K562 (cell line): ENCODE measurements at regions not wholly inside any gene's neighbourhood (a gene's known extent, or its start where the extent isn't known, plus 50 kb on each side); places are given as distances from the start of the nearest gene placed in this dataset.

Source experiments
- ATAC-seq: fragments of 200-7000 bp; cut with Tn5 transposase; 3 replicates; pipeline ENCODE4 v1.9.1; 2020; ENCODE audit warnings: moderate library complexity
- BruUV-seq: library from RNA; stranded (reverse); fragments of 400-500 nt; replicated peaks from 2 replicates; lab custom pipeline; 2021; lab: Mats Ljungman, UMichigan
- CTCF ChIA-PET: fragments of 300-600 bp; formaldehyde crosslinking; extraction: SDS; loops from one replicate; lab custom pipeline; 2021; ENCODE audit warnings: low intra/inter-chr PET ratio; lab: Yijun Ruan, JAX
- POLR2A ChIA-PET: fragments of 300-600, 350-650 bp; sonication (Branson Sonifier 250); formaldehyde crosslinking; extraction: SDS; loops from one replicate; lab custom pipeline; 2021; ENCODE audit warnings: antibody characterized with exemption, inconsistent platforms; lab: Yijun Ruan, JAX
- DNase-seq, 4 experiments: peaks; one replicate each; pipeline versions ENCODE4 v3.0.0 to v3.0.0-alpha.2; 2011 to 2018; ENCODE audit warnings: low spot score in 3 of 4, mixed read lengths in 3 of 4; ENCODE audit errors: extremely low read depth in 1 of 4
- FAIRE-seq: peaks from 2 replicates; lab custom pipeline; 2011; peaks lifted over from hg19 to GRCh38; lab: Jason Lieb, UNC
- H2AFZ ChIP-seq: 2 replicates; pipeline ENCODE4 v1.6.0; 2011; ENCODE audit warnings: low read depth, low read length, control low read depth, inconsistent platforms
- H3K27ac ChIP-seq: fragments of 200-600 bp; 3 replicates; pipeline ENCODE4 v1.8.0; 2011; ENCODE audit warnings: low read depth, mild to moderate bottlenecking, control low read depth, inconsistent platforms, low read length, moderate library complexity, mixed read lengths; ENCODE audit errors: extremely low read depth
- H3K27me3 ChIP-seq, 2 experiments: fragments of 300-600 bp in 1 of 2; 2 replicates in 1 of 2; 3 replicates in 1 of 2; pipeline versions ENCODE4 v1.6.0 to v1.8.0; 2011; ENCODE audit warnings: inconsistent platforms in 2 of 2, low read length in 2 of 2, mild to moderate bottlenecking in 1 of 2, mixed read lengths in 1 of 2, moderate library complexity in 1 of 2; ENCODE audit not compliant: control insufficient read depth in 2 of 2, insufficient read depth in 2 of 2
- H3K36me3 ChIP-seq: fragments of 300-600 bp; 3 replicates; pipeline ENCODE4 v1.8.0; 2011; ENCODE audit warnings: mild to moderate bottlenecking, low read length, inconsistent platforms; ENCODE audit not compliant: control insufficient read depth, insufficient read depth
- H3K4me1 ChIP-seq, 2 experiments: fragments of 200-600 bp in 1 of 2; replicated peaks in 1 of 2; 2 replicates in 1 of 2; 3 replicates in 1 of 2; pipeline versions ENCODE4 v1.5.1 to v1.8.0; 2011; ENCODE audit warnings: inconsistent platforms in 2 of 2, low read length in 2 of 2, mild to moderate bottlenecking in 1 of 2, mixed read lengths in 1 of 2, moderate library complexity in 1 of 2; ENCODE audit not compliant: control insufficient read depth in 2 of 2, insufficient read depth in 2 of 2
- H3K4me2 ChIP-seq: 2 replicates; pipeline ENCODE4 v1.6.1; 2011; ENCODE audit warnings: low read length, control low read depth, inconsistent platforms, mixed read lengths; ENCODE audit not compliant: insufficient read depth
- H3K4me3 ChIP-seq: fragments of 200-600 bp; sonication (generic), shearing (Covaris generic); 2 replicates; pipeline ENCODE4 v1.5.1; 2016; ENCODE audit warnings: control low read depth, inconsistent platforms
- H3K79me2 ChIP-seq: fragments of 200-600 bp; 3 replicates; pipeline ENCODE4 v1.8.0; 2011; ENCODE audit warnings: low read length, inconsistent platforms; ENCODE audit not compliant: control insufficient read depth, insufficient read depth
- H3K9ac ChIP-seq, 2 experiments: 2 replicates each; pipeline versions ENCODE4 v1.6.0 to v1.6.1; 2011; ENCODE audit warnings: low read depth in 2 of 2, low read length in 2 of 2, control low read depth in 1 of 2, inconsistent platforms in 1 of 2, mild to moderate bottlenecking in 1 of 2, mixed read lengths in 1 of 2; ENCODE audit not compliant: insufficient read depth in 1 of 2
- H3K9me1 ChIP-seq: one replicate; pipeline ENCODE4 v1.6.0; 2011; ENCODE audit warnings: inconsistent platforms, mild to moderate bottlenecking, low read length, moderate library complexity; ENCODE audit not compliant: control insufficient read depth, insufficient read depth
- H3K9me3 ChIP-seq: replicated peaks from 2 replicates; pipeline ENCODE4 v1.5.1; 2011; ENCODE audit warnings: low read depth, low read length, inconsistent platforms; ENCODE audit not compliant: control insufficient read depth, insufficient read depth
- H4K20me1 ChIP-seq: replicated peaks from 2 replicates; pipeline ENCODE4 v1.6.1; 2011; ENCODE audit warnings: low read length, inconsistent platforms, mixed read lengths; ENCODE audit not compliant: control insufficient read depth, insufficient read depth
- HIVEP1 ChIP-seq: fragments of 250-450 bp; sonication (Bioruptor Pico); IDR thresholded peaks from 2 replicates; pipeline ENCODE4 v1.4.0; 2020; ENCODE audit warnings: mild to moderate bottlenecking
- HNRNPLL ChIP-seq: fragments of 200-400 bp; formaldehyde crosslinking; IDR thresholded peaks from 2 replicates; pipeline ENCODE4 v1.6.1; 2017; ENCODE audit warnings: low read length, low read depth, mild to moderate bottlenecking; ENCODE audit not compliant: poor library complexity, severe bottlenecking
- MCM2 ChIP-seq: fragments of 450-650 bp; IDR thresholded peaks from 2 replicates; pipeline ENCODE4 v1.6.1; 2017; ENCODE audit warnings: low read depth, mild to moderate bottlenecking
- TFAM ChIP-seq: fragments of 250-450 bp; sonication (Bioruptor Pico); conservative IDR thresholded peaks from 2 replicates; pipeline ENCODE4 v1.5.0; 2021; ENCODE audit warnings: mild to moderate bottlenecking, moderate library complexity
- ZFX ChIP-seq: sonication (generic); formaldehyde crosslinking; IDR thresholded peaks from 2 replicates; pipeline ENCODE4 v1.8.0; 2022; ENCODE audit warnings: mild to moderate bottlenecking, missing genetic modification reagents, moderate library complexity
- ZNF644 ChIP-seq: fragments of 200-800 bp; sonication (Bioruptor generic); IDR thresholded peaks from 2 replicates; pipeline ENCODE4 v1.6.1; 2016; ENCODE audit warnings: low read depth, missing genetic modification characterization, missing compliant biosample characterization
- ZNF764 ChIP-seq: fragments of 250-450 bp; sonication (Bioruptor Pico); IDR thresholded peaks from 2 replicates; pipeline ENCODE4 v1.4.0; 2020; ENCODE audit warnings: low read depth, mild to moderate bottlenecking, moderate library complexity
- WGBS: fragments of 100-300 bp; shearing (Covaris generic); methylation state at CpG from one replicate; pipeline ENCODE4 v1.1.6; 2016; ENCODE audit warnings: low coverage, mixed read lengths; ENCODE audit not compliant: insufficient coverage; ENCODE audit errors: missing lambda C conversion rate; 5-methylcytosine and 5-hydroxymethylcytosine counted together
- in situ Hi-C: fragments of 300-500 bp; cut with MboI; formaldehyde crosslinking; loops from 4 replicates; pipeline ENCODE4 v1.15.0; 2018; ENCODE audit warnings: inconsistent platforms, mixed read lengths
- intact Hi-C: fragments of 100-400 bp; cut with micrococcal nuclease; formaldehyde crosslinking; loops from 2 replicates; pipeline ENCODE4 v1.14.2; 2022
- TF ChIP-seq, protein P1 (sequence below): sonication (generic); formaldehyde crosslinking; IDR thresholded peaks from 2 replicates; pipeline ENCODE4 v1.8.0; 2022; ENCODE audit warnings: missing genetic modification reagents, mild to moderate bottlenecking, borderline replicate concordance

GRCh38 chr3:187810021-187810446, 64.8 kb upstream of the BCL6 start:
- POLR2A ChIA-PET, result interaction anchor here (0.8 kb wide), 1 partner anchor 14 kb away, joined by 4 read pairs; no protein-coding TSS in a partner anchor
- Histone ChIP-seq H3K9me3 (no peaks in the 10 kb centered on the region), H3K36me3 (no peaks in the 10 kb centered on the region), H3K9me1 (no peaks in the 10 kb centered on the region), H3K4me2 (no peak overlapping the region), H3K4me3 (no peak overlapping the region), H3K4me1 (peaks cover 0 to 6% of the 10 kb centered on the region in 2 experiments; a peak in 1 of 5 replicates), H4K20me1 (no peaks in the 10 kb centered on the region), H3K79me2 (no peaks in the 10 kb centered on the region), H3K27ac (no peak overlapping the region), H3K9ac (no peak overlapping the region), H3K27me3 (peaks cover 3 to 30% of the 10 kb centered on the region in 2 experiments; a peak in 3 of 5 replicates), H2AFZ (no peak overlapping the region)
- TF ChIP-seq MCM2 (no peak), TFAM (CRISPR knock-in tag) (no peak), HNRNPLL (no peak), ZNF644 (tag) (no peak), ZNF764 (CRISPR knock-in tag) (no peak), ZFX (CRISPR knock-in tag) (no peak), HIVEP1 (CRISPR knock-in tag) (no peak)
- TF ChIP-seq, protein P1, sequence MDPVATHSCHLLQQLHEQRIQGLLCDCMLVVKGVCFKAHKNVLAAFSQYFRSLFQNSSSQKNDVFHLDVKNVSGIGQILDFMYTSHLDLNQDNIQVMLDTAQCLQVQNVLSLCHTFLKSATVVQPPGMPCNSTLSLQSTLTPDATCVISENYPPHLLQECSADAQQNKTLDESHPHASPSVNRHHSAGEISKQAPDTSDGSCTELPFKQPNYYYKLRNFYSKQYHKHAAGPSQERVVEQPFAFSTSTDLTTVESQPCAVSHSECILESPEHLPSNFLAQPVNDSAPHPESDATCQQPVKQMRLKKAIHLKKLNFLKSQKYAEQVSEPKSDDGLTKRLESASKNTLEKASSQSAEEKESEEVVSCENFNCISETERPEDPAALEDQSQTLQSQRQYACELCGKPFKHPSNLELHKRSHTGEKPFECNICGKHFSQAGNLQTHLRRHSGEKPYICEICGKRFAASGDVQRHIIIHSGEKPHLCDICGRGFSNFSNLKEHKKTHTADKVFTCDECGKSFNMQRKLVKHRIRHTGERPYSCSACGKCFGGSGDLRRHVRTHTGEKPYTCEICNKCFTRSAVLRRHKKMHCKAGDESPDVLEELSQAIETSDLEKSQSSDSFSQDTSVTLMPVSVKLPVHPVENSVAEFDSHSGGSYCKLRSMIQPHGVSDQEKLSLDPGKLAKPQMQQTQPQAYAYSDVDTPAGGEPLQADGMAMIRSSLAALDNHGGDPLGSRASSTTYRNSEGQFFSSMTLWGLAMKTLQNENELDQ (CRISPR knock-in tag), result no peak
- intact Hi-C loops, result no loop called here
- in situ Hi-C loops, result no loop called here
- 3% methylated on average over 3 of the region's 3 CpGs for WGBS
- ATAC-seq (no peak), DNase-seq (no peak), FAIRE-seq (no peak)
- BruUV-seq, result no TSS peak
- CTCF ChIA-PET, result no interaction called here
